ENCODE measurements at regions not wholly inside any gene's neighbourhood (a gene's known extent, or its start where the extent isn't known, plus 50 kb on each side); places are given as distances from the start of the nearest gene placed in this dataset.

DNA sequence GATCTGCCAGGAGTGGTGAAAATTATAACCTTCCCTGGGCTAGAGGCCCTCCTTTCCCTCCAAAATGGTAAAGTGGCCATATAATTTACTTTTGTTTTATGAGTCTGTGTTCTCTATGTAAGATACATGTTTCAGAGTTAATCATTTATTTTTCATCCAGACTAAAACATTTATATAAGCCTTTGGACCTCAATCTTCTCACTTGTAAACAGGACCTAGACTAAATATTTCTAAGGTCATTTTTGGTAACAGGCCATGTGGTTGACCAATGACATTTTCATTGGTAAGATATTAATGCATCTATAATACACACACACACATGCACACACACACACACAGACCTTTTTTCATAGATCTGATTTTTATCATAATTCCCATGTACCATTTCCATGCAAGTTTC lies 79.7 kb upstream of the KCTD1 start:
- TF ChIP-seq POLR2AphosphoS5 (IDR thresholded peaks at IDR 0.05; ENCODE audit: insufficient read depth in 1 of 2, low read depth in 1 of 2): no peak
- TF ChIP-seq, protein P1, sequence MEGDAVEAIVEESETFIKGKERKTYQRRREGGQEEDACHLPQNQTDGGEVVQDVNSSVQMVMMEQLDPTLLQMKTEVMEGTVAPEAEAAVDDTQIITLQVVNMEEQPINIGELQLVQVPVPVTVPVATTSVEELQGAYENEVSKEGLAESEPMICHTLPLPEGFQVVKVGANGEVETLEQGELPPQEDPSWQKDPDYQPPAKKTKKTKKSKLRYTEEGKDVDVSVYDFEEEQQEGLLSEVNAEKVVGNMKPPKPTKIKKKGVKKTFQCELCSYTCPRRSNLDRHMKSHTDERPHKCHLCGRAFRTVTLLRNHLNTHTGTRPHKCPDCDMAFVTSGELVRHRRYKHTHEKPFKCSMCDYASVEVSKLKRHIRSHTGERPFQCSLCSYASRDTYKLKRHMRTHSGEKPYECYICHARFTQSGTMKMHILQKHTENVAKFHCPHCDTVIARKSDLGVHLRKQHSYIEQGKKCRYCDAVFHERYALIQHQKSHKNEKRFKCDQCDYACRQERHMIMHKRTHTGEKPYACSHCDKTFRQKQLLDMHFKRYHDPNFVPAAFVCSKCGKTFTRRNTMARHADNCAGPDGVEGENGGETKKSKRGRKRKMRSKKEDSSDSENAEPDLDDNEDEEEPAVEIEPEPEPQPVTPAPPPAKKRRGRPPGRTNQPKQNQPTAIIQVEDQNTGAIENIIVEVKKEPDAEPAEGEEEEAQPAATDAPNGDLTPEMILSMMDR (IDR thresholded peaks at IDR 0.05): no peak
